DND-41 (cell line): ENCODE measurements at regions not wholly inside any gene's neighbourhood (a gene's known extent, or its start where the extent isn't known, plus 50 kb on each side); places are given as distances from the start of the nearest gene placed in this dataset.

ENCODE experiments used
- EZH2 ChIP-seq: IDR thresholded peaks from 3 replicates; pipeline ENCODE4 v1.6.1; 2012; ENCODE audit warnings: borderline replicate concordance, low read depth, mild to moderate bottlenecking, moderate library complexity, low read length, inconsistent platforms; ENCODE audit not compliant: severe bottlenecking
- TF ChIP-seq, protein P1 (sequence below): IDR thresholded peaks from 2 replicates; pipeline ENCODE4 v1.5.1; 2012; ENCODE audit warnings: borderline replicate concordance, low read length, moderate library complexity, mild to moderate bottlenecking; ENCODE audit not compliant: poor library complexity, severe bottlenecking; ENCODE audit errors: extremely low read depth

GRCh38 chr2:17177088-17177487 is 341.2 kb downstream of the RAD51AP2 start:
- TF ChIP-seq, protein P1, sequence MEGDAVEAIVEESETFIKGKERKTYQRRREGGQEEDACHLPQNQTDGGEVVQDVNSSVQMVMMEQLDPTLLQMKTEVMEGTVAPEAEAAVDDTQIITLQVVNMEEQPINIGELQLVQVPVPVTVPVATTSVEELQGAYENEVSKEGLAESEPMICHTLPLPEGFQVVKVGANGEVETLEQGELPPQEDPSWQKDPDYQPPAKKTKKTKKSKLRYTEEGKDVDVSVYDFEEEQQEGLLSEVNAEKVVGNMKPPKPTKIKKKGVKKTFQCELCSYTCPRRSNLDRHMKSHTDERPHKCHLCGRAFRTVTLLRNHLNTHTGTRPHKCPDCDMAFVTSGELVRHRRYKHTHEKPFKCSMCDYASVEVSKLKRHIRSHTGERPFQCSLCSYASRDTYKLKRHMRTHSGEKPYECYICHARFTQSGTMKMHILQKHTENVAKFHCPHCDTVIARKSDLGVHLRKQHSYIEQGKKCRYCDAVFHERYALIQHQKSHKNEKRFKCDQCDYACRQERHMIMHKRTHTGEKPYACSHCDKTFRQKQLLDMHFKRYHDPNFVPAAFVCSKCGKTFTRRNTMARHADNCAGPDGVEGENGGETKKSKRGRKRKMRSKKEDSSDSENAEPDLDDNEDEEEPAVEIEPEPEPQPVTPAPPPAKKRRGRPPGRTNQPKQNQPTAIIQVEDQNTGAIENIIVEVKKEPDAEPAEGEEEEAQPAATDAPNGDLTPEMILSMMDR, result no peak
- no peak for TF ChIP-seq EZH2
